ENCODE measurements at regions not wholly inside any gene's neighbourhood (a gene's known extent, or its start where the extent isn't known, plus 50 kb on each side); places are given as distances from the start of the nearest gene placed in this dataset.
"Not testable (repeated sequence)": the region's sequence is repeated elsewhere in the genome, so short reads cannot be mapped to it uniquely, and the experiment has no call there.

GRCh38 chr16:22694887-22695382 lies 119.0 kb upstream of the HS3ST2 start:
- Histone ChIP-seq H3K27ac (no peak overlapping the region), H3K9me3 (no peaks in the 10 kb centered on the region), H3K27me3 (no peaks in the 10 kb centered on the region), H3K4me1 (ENCODE audit: insufficient read depth) (peaks cover 1% of the 10 kb centered on the region), H3K4me3 (no peak overlapping the region), H3K36me3 (no peaks in the 10 kb centered on the region)
- DNase-seq, result no peak
- intact Hi-C loops (cut with DNase I), result loop anchor here in 1 of 4 donors (5.0 kb wide), 1 partner anchor 1128 kb away; no protein-coding TSS in a partner anchor
- TF ChIP-seq CTCF (IDR thresholded peaks at IDR 0.05) (no peak), POLR2A (IDR thresholded peaks at IDR 0.05) (no peak), EP300 (IDR thresholded peaks at IDR 0.05) (no peak)
- WGBS, 3 donors, result 17 to 36% (median 17%) methylated on average over 6 of the region's 6 CpGs

- 92 to 94% (median 93%) methylated on average over 7 of the region's 7 CpGs for WGBS, 3 donors
- intact Hi-C loops (cut with DNase I); H3K27ac ChIP-seq; H3K4me1 ChIP-seq (ENCODE audit: insufficient read depth); H3K4me3 ChIP-seq; H3K9me3 ChIP-seq; DNase-seq; H3K27me3 ChIP-seq; H3K36me3 ChIP-seq: not testable (repeated sequence)
Measured at GRCh38 chr16:22695773-22696172, 118.2 kb upstream of the HS3ST2 start.

- Histone ChIP-seq H3K4me3 (no peak overlapping the region), H3K27ac (no peak overlapping the region), H3K9me3 (no peaks in the 10 kb centered on the region), H3K27me3 (no peaks in the 10 kb centered on the region), H3K4me1 (ENCODE audit: insufficient read depth) (peaks cover 1% of the 10 kb centered on the region), H3K36me3 (no peaks in the 10 kb centered on the region)
- intact Hi-C loops (cut with DNase I), result no loop called here
- TF ChIP-seq EP300 (IDR thresholded peaks at IDR 0.05), result no peak
- TF ChIP-seq POLR2A (IDR thresholded peaks at IDR 0.05), result no peak
- no peak for TF ChIP-seq CTCF (IDR thresholded peaks at IDR 0.05)
- 78 to 93% (median 88%) methylated on average over 5 of the region's 5 CpGs for WGBS, 3 donors
- DNase-seq, result no peak
Measured at GRCh38 chr16:22699356-22699755, 114.6 kb upstream of the HS3ST2 start.

GRCh38 chr16:22705799-22706198 lies 108.2 kb upstream of the HS3ST2 start:
- 61 to 76% (median 68%) methylated on average over 3 of the region's 3 CpGs for WGBS, 3 donors
- intact Hi-C loops (cut with DNase I), result no loop called here

More at GRCh38 chr16:22705799-22706198, 108.2 kb upstream of the HS3ST2 start:
- TF ChIP-seq EP300 (IDR thresholded peaks at IDR 0.05), result no peak
- TF ChIP-seq CTCF (IDR thresholded peaks at IDR 0.05), result no peak
- no peak for TF ChIP-seq POLR2A (IDR thresholded peaks at IDR 0.05)
- Histone ChIP-seq H3K27me3 (no peaks in the 10 kb centered on the region), H3K27ac (no peak overlapping the region), H3K36me3 (no peaks in the 10 kb centered on the region), H3K4me1 (ENCODE audit: insufficient read depth) (no peaks in the 10 kb centered on the region), H3K4me3 (no peak overlapping the region), H3K9me3 (no peaks in the 10 kb centered on the region)
- no peak for DNase-seq
